Activated naive CD4-positive, alpha-beta T cell treated with anti-CD3 and anti-CD28 coated beads for 36 hours (primary cell): ENCODE measurements at regions not wholly inside any gene's neighbourhood (a gene's known extent, or its start where the extent isn't known, plus 50 kb on each side); places are given as distances from the start of the nearest gene placed in this dataset.
A peak's percentile ranks its signal among the peaks of the same experiment; 100 is the strongest.
"Not testable (repeated sequence)": the region's sequence is repeated elsewhere in the genome, so short reads cannot be mapped to it uniquely, and the experiment has no call there.

Experiments used
- CTCF ChIA-PET: fragments of 350-600 bp; sonication (Branson Sonifier 250); formaldehyde crosslinking; loops from one replicate; lab custom pipeline; 2021; ENCODE audit warnings: antibody characterized with exemption; lab: Charles Lee
- DNase-seq: peaks from one replicate; pipeline ENCODE4 v3.0.0-alpha.2; 2020
- H3K27ac Mint-ChIP-seq: one replicate; pipeline ENCODE4 v1.8.0; 2021; ENCODE audit warnings: mild to moderate bottlenecking, mixed read lengths
- H3K27me3 Mint-ChIP-seq: one replicate; pipeline ENCODE4 v1.8.0; 2021; ENCODE audit warnings: low read depth, mixed read lengths
- H3K36me3 Mint-ChIP-seq: one replicate; pipeline ENCODE4 v1.8.0; 2021; ENCODE audit warnings: low read depth, mixed read lengths
- H3K4me1 Mint-ChIP-seq: one replicate; pipeline ENCODE4 v1.8.0; 2021; ENCODE audit warnings: low read depth, mixed read lengths
- H3K4me3 Mint-ChIP-seq: one replicate; pipeline ENCODE4 v1.8.0; 2021; ENCODE audit warnings: mild to moderate bottlenecking, moderate library complexity, mixed read lengths
- H3K9me3 Mint-ChIP-seq: one replicate; pipeline ENCODE4 v1.8.0; 2021; ENCODE audit warnings: mixed read lengths
- intact Hi-C: fragments of 100-400 bp; cut with micrococcal nuclease; formaldehyde crosslinking; loops from one replicate; pipeline ENCODE4 v1.15.1; 2023

GRCh38 chr6:27693766-27694546 lies 218.2 kb downstream of the OR2B2 start:
- CTCF ChIA-PET = interaction anchor here (0.6 to 2.4 kb wide), 2 partner anchors 58 to 1071 kb away, joined by 3 to 8 read pairs; no protein-coding TSS in a partner anchor
- DNase-seq = peak; percentile 60
- H3K9me3 Mint-ChIP-seq = no peaks in the 10 kb centered on the region
- H3K27me3 Mint-ChIP-seq = no peaks in the 10 kb centered on the region
- peaks cover 2% of the 10 kb centered on the region for H3K36me3 Mint-ChIP-seq
- intact Hi-C loops = loop anchor here (2.0 kb wide), 1 partner anchor 201 kb away; no protein-coding TSS in a partner anchor
- H3K4me1 Mint-ChIP-seq = peaks cover 14% of the 10 kb centered on the region
- H3K4me3 Mint-ChIP-seq = peak overlapping the region; percentile 87
- H3K27ac Mint-ChIP-seq = peak overlapping the region; percentile 77

- CTCF ChIA-PET = interaction anchor here (0.6 to 2.4 kb wide), 3 partner anchors 60 to 515 kb away, joined by 5 to 8 read pairs (median 6); no protein-coding TSS in a partner anchor
- intact Hi-C loops = loop anchor here (2.0 kb wide), 1 partner anchor 203 kb away; no protein-coding TSS in a partner anchor
- not testable (repeated sequence) for H3K9me3 Mint-ChIP-seq, H3K36me3 Mint-ChIP-seq, H3K27ac Mint-ChIP-seq, DNase-seq, H3K27me3 Mint-ChIP-seq, H3K4me3 Mint-ChIP-seq
- H3K4me1 Mint-ChIP-seq = peaks cover 27% of the 10 kb centered on the region
These were observed 219.2 kb upstream of the ZNF184 start for GRCh38 chr6:27692133-27692532.

- peak overlapping the region; percentile 94 for H3K27ac Mint-ChIP-seq
- CTCF ChIA-PET = interaction anchor here (0.7 to 1.2 kb wide), 8 partner anchors 10 to 511 kb away, joined by 3 to 7 read pairs (median 4); no protein-coding TSS in a partner anchor
- H3K27me3 Mint-ChIP-seq = peaks cover 21% of the 10 kb centered on the region
- H3K4me1 Mint-ChIP-seq = peaks cover 18% of the 10 kb centered on the region
- no peaks in the 10 kb centered on the region for H3K9me3 Mint-ChIP-seq
- intact Hi-C loops = loop anchor here (1.0 to 5.0 kb wide), 7 partner anchors 49 to 526 kb away; partner anchors contain the start of gene POM121L2
- H3K36me3 Mint-ChIP-seq = peaks cover 6% of the 10 kb centered on the region
- H3K4me3 Mint-ChIP-seq = peak overlapping the region; percentile 93
- DNase-seq = peak; percentile 95
These were observed 215.2 kb upstream of the ZNF184 start for GRCh38 chr6:27688014-27688586.

- H3K27ac Mint-ChIP-seq = peak overlapping the region; percentile 94
- CTCF ChIA-PET = interaction anchor here (0.6 to 1.2 kb wide), 9 partner anchors 11 to 511 kb away, joined by 3 to 7 read pairs (median 4); no protein-coding TSS in a partner anchor
- H3K27me3 Mint-ChIP-seq = peaks cover 26% of the 10 kb centered on the region
- H3K9me3 Mint-ChIP-seq = no peaks in the 10 kb centered on the region
- peaks cover 6% of the 10 kb centered on the region for H3K36me3 Mint-ChIP-seq
- H3K4me1 Mint-ChIP-seq = peaks cover 18% of the 10 kb centered on the region
- peak; percentile 90 for DNase-seq
- peak overlapping the region; percentile 93 for H3K4me3 Mint-ChIP-seq
- intact Hi-C loops = loop anchor here (1.0 to 5.0 kb wide), 13 partner anchors 19 to 525 kb away; partner anchors contain the start of gene POM121L2
These were observed 214.5 kb upstream of the ZNF184 start for GRCh38 chr6:27687154-27688013.

- CTCF ChIA-PET = no interaction called here
- Mint-ChIP-seq H3K27ac (peak overlapping the region; percentile 13), H3K9me3 (peaks cover 3% of the 10 kb centered on the region), H3K4me3 (no peak overlapping the region), H3K36me3 (peaks cover 8% of the 10 kb centered on the region), H3K27me3 (peaks cover 45% of the 10 kb centered on the region), H3K4me1 (peaks cover 26% of the 10 kb centered on the region)
- intact Hi-C loops = loop anchor here (5.0 kb wide), 5 partner anchors 52 to 523 kb away; partner anchors contain the start of gene POM121L2
- DNase-seq = no peak
These were observed 212.4 kb upstream of the ZNF184 start for GRCh38 chr6:27685279-27685678.

- H3K9me3 Mint-ChIP-seq = peaks cover 3% of the 10 kb centered on the region
- CTCF ChIA-PET = no interaction called here
- peak overlapping the region; percentile 6 for H3K4me3 Mint-ChIP-seq
- H3K27me3 Mint-ChIP-seq = peaks cover 52% of the 10 kb centered on the region
- H3K36me3 Mint-ChIP-seq = peaks cover 9% of the 10 kb centered on the region
- peak; percentile 80 for DNase-seq
- H3K4me1 Mint-ChIP-seq = peaks cover 33% of the 10 kb centered on the region
- intact Hi-C loops = loop anchor here (5.0 kb wide), 5 partner anchors 53 to 522 kb away; partner anchors contain the start of gene POM121L2
- peak overlapping the region; percentile 46 for H3K27ac Mint-ChIP-seq
These were observed 211.6 kb upstream of the ZNF184 start for GRCh38 chr6:27684264-27685211.

GRCh38 chr6:27679964-27680694 lies 207.2 kb upstream of the ZNF184 start:
- peak overlapping the region; percentile 32 for H3K4me3 Mint-ChIP-seq
- H3K4me1 Mint-ChIP-seq = peaks cover 19% of the 10 kb centered on the region
- CTCF ChIA-PET = no interaction called here
- H3K9me3 Mint-ChIP-seq = peaks cover 3% of the 10 kb centered on the region
- peaks cover 3% of the 10 kb centered on the region for H3K36me3 Mint-ChIP-seq
- no peak for DNase-seq
- H3K27me3 Mint-ChIP-seq = peaks cover 69% of the 10 kb centered on the region
- intact Hi-C loops = loop anchor here (1.0 kb wide), 1 partner anchor 8 kb away; no protein-coding TSS in a partner anchor
- H3K27ac Mint-ChIP-seq = no peak overlapping the region

GRCh38 chr6:27679308-27679963 lies 206.5 kb upstream of the ZNF184 start:
- Mint-ChIP-seq H3K36me3 (peaks cover 3% of the 10 kb centered on the region), H3K4me3 (peak overlapping the region; percentile 32), H3K27me3 (peaks cover 66% of the 10 kb centered on the region), H3K27ac (no peak overlapping the region), H3K4me1 (peaks cover 17% of the 10 kb centered on the region), H3K9me3 (peaks cover 3% of the 10 kb centered on the region)
- no peak for DNase-seq
- intact Hi-C loops = no loop called here
- CTCF ChIA-PET = no interaction called here

GRCh38 chr6:27678469-27678868 lies 205.6 kb upstream of the ZNF184 start:
- intact Hi-C loops = no loop called here
- CTCF ChIA-PET = no interaction called here
- no peak overlapping the region for H3K4me3 Mint-ChIP-seq
- peaks cover 3% of the 10 kb centered on the region for H3K36me3 Mint-ChIP-seq
- H3K27me3 Mint-ChIP-seq = peaks cover 71% of the 10 kb centered on the region
- H3K27ac Mint-ChIP-seq = no peak overlapping the region
- H3K4me1 Mint-ChIP-seq = peaks cover 16% of the 10 kb centered on the region
- H3K9me3 Mint-ChIP-seq = peaks cover 3% of the 10 kb centered on the region
- DNase-seq = no peak

- no peak overlapping the region for H3K27ac Mint-ChIP-seq
- DNase-seq = no peak
- peaks cover 1% of the 10 kb centered on the region for H3K36me3 Mint-ChIP-seq
- intact Hi-C loops = loop anchor here (5.0 kb wide), 1 partner anchor 393 kb away; no protein-coding TSS in a partner anchor
- CTCF ChIA-PET = no interaction called here
- H3K27me3 Mint-ChIP-seq = peaks cover 69% of the 10 kb centered on the region
- no peaks in the 10 kb centered on the region for H3K9me3 Mint-ChIP-seq
- H3K4me3 Mint-ChIP-seq = no peak overlapping the region
- peaks cover 19% of the 10 kb centered on the region for H3K4me1 Mint-ChIP-seq
These were observed 202.0 kb upstream of the ZNF184 start for GRCh38 chr6:27674882-27675281.
